Activated naive CD4-positive, alpha-beta T cell treated with anti-CD3 and anti-CD28 coated beads, Interleukin-2, amount 50 U/mL, for 24 hours (primary cell): ENCODE measurements at regions not wholly inside any gene's neighbourhood (a gene's known extent, or its start where the extent isn't known, plus 50 kb on each side); places are given as distances from the start of the nearest gene placed in this dataset.

Experiments used
- H3K27ac Mint-ChIP-seq: one replicate; pipeline ENCODE4 v1.8.0; 2021; ENCODE audit warnings: mild to moderate bottlenecking, mixed read lengths
- H3K27me3 Mint-ChIP-seq: one replicate; pipeline ENCODE4 v1.8.0; 2021; ENCODE audit warnings: mixed read lengths
- H3K36me3 Mint-ChIP-seq: one replicate; pipeline ENCODE4 v1.8.0; 2021; ENCODE audit warnings: mixed read lengths
- H3K4me1 Mint-ChIP-seq: one replicate; pipeline ENCODE4 v1.8.0; 2021; ENCODE audit warnings: mixed read lengths
- H3K4me3 Mint-ChIP-seq: one replicate; pipeline ENCODE4 v1.8.0; 2021; ENCODE audit warnings: mild to moderate bottlenecking, mixed read lengths
- H3K9me3 Mint-ChIP-seq: one replicate; pipeline ENCODE4 v1.8.0; 2021; ENCODE audit warnings: mixed read lengths

- no peaks in the 10 kb centered on the region for H3K9me3 Mint-ChIP-seq
- H3K27me3 Mint-ChIP-seq = no peaks in the 10 kb centered on the region
- no peak overlapping the region for H3K4me3 Mint-ChIP-seq
- no peak overlapping the region for H3K27ac Mint-ChIP-seq
- H3K4me1 Mint-ChIP-seq = no peaks in the 10 kb centered on the region
- H3K36me3 Mint-ChIP-seq = no peaks in the 10 kb centered on the region
These were observed 344.5 kb upstream of the NAV3 start for GRCh38 chr12:77485961-77486854.

GRCh38 chr12:77481687-77482086 lies 349.0 kb upstream of the NAV3 start:
- H3K4me1 Mint-ChIP-seq = no peaks in the 10 kb centered on the region
- peaks cover 6% of the 10 kb centered on the region for H3K9me3 Mint-ChIP-seq
- no peak overlapping the region for H3K4me3 Mint-ChIP-seq
- H3K36me3 Mint-ChIP-seq = no peaks in the 10 kb centered on the region
- no peak overlapping the region for H3K27ac Mint-ChIP-seq
- no peaks in the 10 kb centered on the region for H3K27me3 Mint-ChIP-seq

DNA sequence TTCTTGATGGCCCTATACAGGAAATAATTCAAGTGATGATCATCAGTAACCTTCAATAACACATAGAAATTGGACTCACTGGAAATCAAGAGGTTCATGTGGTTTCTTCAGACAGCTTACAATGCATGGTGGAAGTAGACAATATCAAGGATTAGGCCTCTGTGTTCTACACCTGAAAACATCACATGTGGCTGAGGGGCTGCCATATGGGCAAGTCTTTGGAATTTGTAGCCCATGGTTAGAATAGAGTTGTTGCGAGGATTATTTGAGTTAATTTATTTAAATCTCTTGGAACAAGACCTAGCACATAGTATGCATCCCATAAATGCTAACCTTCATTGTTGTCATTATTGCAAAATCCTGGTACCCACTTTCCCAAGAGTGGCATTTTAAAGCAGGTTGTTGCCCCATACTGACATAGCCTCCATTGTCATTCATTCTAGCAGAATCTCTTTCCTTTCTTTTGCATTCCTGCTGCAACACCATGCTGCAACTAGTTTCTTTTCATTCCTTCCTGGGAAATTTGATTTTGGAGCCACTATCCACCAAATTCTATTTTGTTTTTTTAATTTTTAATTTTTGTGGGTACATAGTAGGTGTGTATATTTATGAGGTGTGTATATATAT lies 352.7 kb upstream of the NAV3 start:
- no peaks in the 10 kb centered on the region for H3K36me3 Mint-ChIP-seq
- H3K27me3 Mint-ChIP-seq = no peaks in the 10 kb centered on the region
- H3K4me1 Mint-ChIP-seq = no peaks in the 10 kb centered on the region
- H3K9me3 Mint-ChIP-seq = peaks cover 6% of the 10 kb centered on the region
- no peak overlapping the region for H3K27ac Mint-ChIP-seq
- H3K4me3 Mint-ChIP-seq = no peak overlapping the region

GRCh38 chr12:77471801-77472200 lies 358.9 kb upstream of the NAV3 start:
- no peak overlapping the region for H3K27ac Mint-ChIP-seq

DNA sequence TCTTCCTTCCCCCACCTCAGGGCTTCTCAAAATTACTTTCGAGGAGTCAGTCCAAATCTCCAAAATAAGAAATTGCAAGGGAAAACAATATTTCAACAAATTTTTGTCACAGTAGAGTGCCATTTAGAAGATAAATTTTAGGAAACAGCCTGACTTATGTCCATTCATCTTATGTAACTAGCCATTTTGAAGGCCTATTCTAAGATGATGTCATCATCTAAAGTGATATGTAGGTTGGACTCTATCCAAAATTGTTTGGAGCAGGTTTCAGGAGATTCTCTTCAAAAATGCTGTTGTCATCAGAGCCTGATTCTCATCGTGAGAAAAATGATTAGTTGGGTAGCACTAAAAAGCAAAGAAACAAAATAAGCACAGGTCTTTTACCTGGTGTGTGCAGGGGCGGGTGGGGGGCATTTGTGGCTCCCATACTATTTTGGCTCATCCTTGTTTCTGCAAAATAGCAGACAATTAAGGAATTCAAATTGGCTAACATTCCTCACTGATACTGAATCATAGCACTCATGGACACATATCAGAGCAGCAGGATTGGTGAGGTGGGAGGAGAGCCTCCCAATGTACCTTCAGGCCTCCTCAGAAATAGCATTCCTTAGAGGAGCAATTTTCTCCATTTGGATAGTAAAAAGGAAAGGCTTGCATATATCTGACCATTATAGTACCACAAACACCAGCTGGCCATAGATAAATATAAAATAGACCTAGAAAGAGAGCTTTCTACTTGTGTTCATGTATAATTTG lies 360.9 kb upstream of the NAV3 start:
- Mint-ChIP-seq H3K36me3 (no peaks in the 10 kb centered on the region), H3K9me3 (peaks cover 4% of the 10 kb centered on the region), H3K4me3 (no peak overlapping the region), H3K4me1 (no peaks in the 10 kb centered on the region), H3K27me3 (no peaks in the 10 kb centered on the region), H3K27ac (no peak overlapping the region)

More at GRCh38 chr12:77471801-77472200, 358.9 kb upstream of the NAV3 start:
- H3K36me3 Mint-ChIP-seq = no peaks in the 10 kb centered on the region
- no peaks in the 10 kb centered on the region for H3K4me1 Mint-ChIP-seq
- no peaks in the 10 kb centered on the region for H3K27me3 Mint-ChIP-seq
- peaks cover 4% of the 10 kb centered on the region for H3K9me3 Mint-ChIP-seq
- H3K4me3 Mint-ChIP-seq = no peak overlapping the region

- H3K27me3 Mint-ChIP-seq = no peaks in the 10 kb centered on the region
- H3K4me3 Mint-ChIP-seq = no peak overlapping the region
- no peaks in the 10 kb centered on the region for H3K4me1 Mint-ChIP-seq
- H3K36me3 Mint-ChIP-seq = no peaks in the 10 kb centered on the region
- H3K9me3 Mint-ChIP-seq = peaks cover 3% of the 10 kb centered on the region
- no peak overlapping the region for H3K27ac Mint-ChIP-seq
These were observed 377.3 kb upstream of the E2F7 start for GRCh38 chr12:77442633-77443032.

GRCh38 chr12:77439749-77440148 lies 374.4 kb upstream of the E2F7 start:
- H3K4me3 Mint-ChIP-seq = no peak overlapping the region
- H3K9me3 Mint-ChIP-seq = peaks cover 3% of the 10 kb centered on the region
- no peaks in the 10 kb centered on the region for H3K27me3 Mint-ChIP-seq
- H3K4me1 Mint-ChIP-seq = no peaks in the 10 kb centered on the region
- H3K27ac Mint-ChIP-seq = no peak overlapping the region
- no peaks in the 10 kb centered on the region for H3K36me3 Mint-ChIP-seq

- no peaks in the 10 kb centered on the region for H3K27me3 Mint-ChIP-seq
- peaks cover 3% of the 10 kb centered on the region for H3K9me3 Mint-ChIP-seq
- H3K27ac Mint-ChIP-seq = no peak overlapping the region
- H3K4me1 Mint-ChIP-seq = no peaks in the 10 kb centered on the region
- H3K4me3 Mint-ChIP-seq = no peak overlapping the region
- no peaks in the 10 kb centered on the region for H3K36me3 Mint-ChIP-seq
These were observed 373.3 kb upstream of the E2F7 start for GRCh38 chr12:77438644-77439043.

DNA sequence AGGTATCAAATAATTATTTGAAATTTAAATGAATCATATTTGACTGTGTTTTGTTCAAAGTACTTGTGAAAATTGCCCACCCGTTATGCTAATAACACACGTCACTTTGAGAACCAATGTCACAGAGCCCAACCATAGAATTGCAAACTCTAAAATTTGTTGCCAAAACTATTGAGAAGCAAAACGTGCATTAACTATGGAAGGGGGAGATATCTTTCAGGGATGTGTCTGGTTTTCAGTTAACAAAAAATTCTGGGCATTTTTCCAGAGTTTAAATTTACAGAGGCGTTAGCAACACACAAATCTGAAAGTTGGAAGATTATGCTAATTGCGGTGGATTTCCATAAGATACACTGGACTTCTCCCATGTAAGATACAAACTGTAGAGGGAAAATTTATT lies 371.8 kb upstream of the E2F7 start:
- Mint-ChIP-seq H3K36me3 (no peaks in the 10 kb centered on the region), H3K27ac (no peak overlapping the region), H3K9me3 (peaks cover 3% of the 10 kb centered on the region), H3K4me1 (no peaks in the 10 kb centered on the region), H3K27me3 (no peaks in the 10 kb centered on the region), H3K4me3 (no peak overlapping the region)

DNA sequence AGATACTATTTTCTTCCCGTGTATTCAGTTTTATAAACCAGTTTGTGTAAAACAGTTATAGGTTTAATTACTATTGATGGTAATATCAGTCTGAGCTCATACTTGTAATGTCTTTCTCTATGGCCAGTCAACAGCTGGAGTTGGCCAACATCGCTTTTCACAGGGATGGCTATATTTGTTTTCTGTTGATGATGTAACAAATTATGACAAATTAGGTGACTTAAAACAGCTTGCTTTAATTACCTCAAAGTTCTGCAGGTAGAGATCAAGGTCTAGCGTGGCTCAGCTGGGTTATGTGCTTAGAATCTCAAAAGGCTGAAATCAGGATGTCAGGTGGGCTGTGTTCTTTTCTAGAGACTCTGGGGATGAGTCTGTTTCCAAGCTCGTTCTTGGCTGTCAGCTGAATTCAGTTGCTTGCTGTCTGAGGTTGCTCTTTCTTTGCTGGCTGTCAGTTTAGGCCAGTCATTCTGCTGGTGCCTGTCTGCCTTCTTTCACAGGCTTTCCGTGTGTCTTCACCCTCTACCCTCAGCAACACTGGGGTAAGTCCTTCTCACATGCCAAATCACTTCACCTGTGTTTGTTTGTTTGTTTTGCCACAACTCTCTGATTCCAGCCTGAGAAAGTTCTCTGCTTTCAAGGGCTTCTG lies 370.2 kb upstream of the E2F7 start:
- Mint-ChIP-seq H3K27ac (no peak overlapping the region), H3K36me3 (no peaks in the 10 kb centered on the region), H3K9me3 (peaks cover 9% of the 10 kb centered on the region), H3K27me3 (no peaks in the 10 kb centered on the region), H3K4me3 (no peak overlapping the region), H3K4me1 (no peaks in the 10 kb centered on the region)

- no peaks in the 10 kb centered on the region for H3K27me3 Mint-ChIP-seq
- H3K4me1 Mint-ChIP-seq = no peaks in the 10 kb centered on the region
- no peak overlapping the region for H3K4me3 Mint-ChIP-seq
- H3K9me3 Mint-ChIP-seq = peaks cover 6% of the 10 kb centered on the region
- no peak overlapping the region for H3K27ac Mint-ChIP-seq
- H3K36me3 Mint-ChIP-seq = no peaks in the 10 kb centered on the region
These were observed 368.4 kb upstream of the E2F7 start for GRCh38 chr12:77433799-77434198.

DNA sequence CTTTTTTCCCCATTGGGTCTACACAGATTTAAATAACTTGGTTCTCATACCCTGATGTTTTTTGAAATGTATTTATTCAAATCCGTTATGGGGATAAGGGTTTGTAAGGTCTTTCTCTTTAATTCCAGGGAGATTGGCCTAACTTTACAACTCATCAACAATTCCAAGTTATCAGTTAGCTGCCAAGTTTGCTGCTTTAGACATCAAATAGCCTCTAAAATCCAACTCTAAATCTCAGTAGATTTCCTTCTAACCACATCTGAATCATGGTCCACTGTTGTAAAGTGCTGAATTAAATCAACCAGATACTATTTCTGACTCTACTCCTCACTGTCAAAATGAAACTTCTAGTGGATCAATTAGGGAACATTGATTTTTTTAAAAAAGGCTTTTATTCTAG lies 364.1 kb upstream of the E2F7 start:
- no peak overlapping the region for H3K27ac Mint-ChIP-seq
- H3K4me1 Mint-ChIP-seq = no peaks in the 10 kb centered on the region
- no peak overlapping the region for H3K4me3 Mint-ChIP-seq
- peaks cover 6% of the 10 kb centered on the region for H3K9me3 Mint-ChIP-seq
- no peaks in the 10 kb centered on the region for H3K27me3 Mint-ChIP-seq
- no peaks in the 10 kb centered on the region for H3K36me3 Mint-ChIP-seq

DNA sequence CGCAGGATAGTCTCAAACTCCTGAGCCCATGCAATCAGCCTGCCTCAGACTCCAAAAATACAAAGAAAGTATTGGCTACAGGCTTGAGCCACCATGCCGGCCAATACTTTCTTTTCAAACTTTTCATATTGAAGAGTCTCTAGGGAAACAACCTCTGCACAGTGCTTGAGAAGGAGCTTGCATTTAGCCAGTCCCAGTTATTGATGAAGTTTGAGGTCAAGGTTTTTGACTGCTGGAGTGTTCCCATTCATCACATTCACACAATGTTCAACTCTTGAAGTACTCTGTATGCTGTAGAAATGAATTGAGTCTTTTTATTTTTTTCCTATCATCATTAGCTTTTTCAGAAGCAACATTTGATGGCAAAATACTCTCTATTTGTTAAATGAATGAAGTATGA lies 355.8 kb upstream of the E2F7 start:
- Mint-ChIP-seq H3K4me3 (no peak overlapping the region), H3K4me1 (no peaks in the 10 kb centered on the region), H3K9me3 (no peaks in the 10 kb centered on the region), H3K27ac (no peak overlapping the region), H3K36me3 (no peaks in the 10 kb centered on the region), H3K27me3 (no peaks in the 10 kb centered on the region)

GRCh38 chr12:77409551-77409950 lies 344.2 kb upstream of the E2F7 start:
- Mint-ChIP-seq H3K36me3 (no peaks in the 10 kb centered on the region), H3K4me1 (no peaks in the 10 kb centered on the region), H3K9me3 (no peaks in the 10 kb centered on the region), H3K27me3 (no peaks in the 10 kb centered on the region), H3K4me3 (no peak overlapping the region), H3K27ac (no peak overlapping the region)

DNA sequence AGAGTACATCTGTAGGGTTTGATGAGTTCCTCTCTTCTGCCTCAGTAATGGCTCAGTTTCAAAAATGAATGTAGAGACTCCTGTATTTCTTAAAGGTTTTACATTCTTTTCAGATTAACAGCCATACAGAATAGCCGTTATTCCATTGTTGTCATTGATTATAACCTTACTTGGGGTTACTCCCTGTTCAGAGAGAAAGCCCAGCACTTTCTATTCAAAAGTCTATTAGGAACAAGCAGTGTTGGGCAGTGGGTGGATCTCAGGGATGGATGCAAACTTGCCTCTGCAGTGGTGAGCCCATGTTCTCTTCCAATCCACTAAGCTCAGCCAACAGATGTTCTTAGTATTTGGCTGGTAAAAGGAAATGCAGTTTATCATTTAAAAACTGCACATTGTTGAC lies 342.6 kb upstream of the E2F7 start:
- H3K27ac Mint-ChIP-seq = no peak overlapping the region
- no peaks in the 10 kb centered on the region for H3K4me1 Mint-ChIP-seq
- no peaks in the 10 kb centered on the region for H3K36me3 Mint-ChIP-seq
- H3K4me3 Mint-ChIP-seq = no peak overlapping the region
- no peaks in the 10 kb centered on the region for H3K9me3 Mint-ChIP-seq
- H3K27me3 Mint-ChIP-seq = no peaks in the 10 kb centered on the region
